Astrocyte of the spinal cord (primary cell): ENCODE measurements at regions not wholly inside any gene's neighbourhood (a gene's known extent, or its start where the extent isn't known, plus 50 kb on each side); places are given as distances from the start of the nearest gene placed in this dataset.
A peak's percentile ranks its signal among the peaks of the same experiment; 100 is the strongest.
"Not testable (repeated sequence)": the region's sequence is repeated elsewhere in the genome, so short reads cannot be mapped to it uniquely, and the experiment has no call there.

ENCODE experiments used
- DNase-seq: peaks from one replicate; pipeline ENCODE4 v3.0.0; 2011; ENCODE audit warnings: low read depth, low spot score
- H3K4me3 ChIP-seq: 2 replicates; pipeline ENCODE4 v1.5.1; 2011; ENCODE audit warnings: low read depth, mild to moderate bottlenecking, low read length, moderate library complexity
- CTCF ChIP-seq: IDR thresholded peaks from 2 replicates; pipeline ENCODE4 v1.5.1; 2012; ENCODE audit warnings: low read depth, mild to moderate bottlenecking, low read length, inconsistent platforms
- in situ Hi-C: cut with HindIII; loops from 2 replicates; pipeline ENCODE4 v1.10.0; 2017; ENCODE audit warnings: low sequenced_read_pairs

GRCh38 chr21:18138507-18138906, 106.1 kb upstream of the CHODL start:
- no peak for TF ChIP-seq CTCF
- DNase-seq = peak; percentile 29
- in situ Hi-C loops = no loop called here

GRCh38 chr21:18129526-18129925, 115.1 kb upstream of the CHODL start:
- no peak for DNase-seq
- in situ Hi-C loops = no loop called here
- H3K4me3 ChIP-seq = no peak overlapping the region
- TF ChIP-seq CTCF = no peak

More at GRCh38 chr21:18138507-18138906, 106.1 kb upstream of the CHODL start:
- no peak overlapping the region for H3K4me3 ChIP-seq

GRCh38 chr21:18118566-18118965, 126.1 kb upstream of the CHODL start:
- H3K4me3 ChIP-seq = no peak overlapping the region
- in situ Hi-C loops = no loop called here
- no peak for TF ChIP-seq CTCF
- DNase-seq = no peak

- in situ Hi-C loops = no loop called here
- DNase-seq = no peak
- TF ChIP-seq CTCF = no peak
- H3K4me3 ChIP-seq = no peak overlapping the region
Observed at GRCh38 chr21:18117176-18117575, 127.5 kb upstream of the CHODL start.

GRCh38 chr21:18114810-18115209, 129.8 kb upstream of the CHODL start:
- in situ Hi-C loops = no loop called here
- TF ChIP-seq CTCF = no peak
- H3K4me3 ChIP-seq = no peak overlapping the region
- DNase-seq = no peak

- DNase-seq = no peak
- in situ Hi-C loops = no loop called here
- no peak overlapping the region for H3K4me3 ChIP-seq
- TF ChIP-seq CTCF = no peak
Observed at GRCh38 chr21:18104802-18105201, 139.8 kb upstream of the CHODL start.

- in situ Hi-C loops, H3K4me3 ChIP-seq, DNase-seq: not testable (repeated sequence)
Observed at GRCh38 chr21:18096413-18096812, 148.2 kb upstream of the CHODL start.
